Natural killer cell (primary cell): ENCODE measurements at regions not wholly inside any gene's neighbourhood (a gene's known extent, or its start where the extent isn't known, plus 50 kb on each side); places are given as distances from the start of the nearest gene placed in this dataset.

Source experiments
- ATAC-seq, 3 donors: fragments of 150-1000 bp in 2 of 3; fragments of 200-7000 bp in 1 of 3; cut with Tn5 transposase; 1 replicate in 1 of 3; 2 replicates in 2 of 3; pipeline ENCODE4 v1.10.0; 2021; ENCODE audit warnings: mild to moderate bottlenecking in 2 of 3, moderate library complexity in 2 of 3
- DNase-seq, 2 donors: peaks; one replicate each; pipeline versions ENCODE4 v3.0.0 to v3.0.0-alpha.2; 2013 to 2021; ENCODE audit warnings: mixed read lengths in 1 of 2
- H3K27ac ChIP-seq: one replicate; pipeline ENCODE4 v1.5.1; 2013; ENCODE audit warnings: mild to moderate bottlenecking, low read length
- H3K27me3 ChIP-seq: one replicate; pipeline ENCODE4 v1.6.1; 2013; ENCODE audit warnings: low read length; ENCODE audit not compliant: control insufficient read depth, insufficient read depth
- H3K36me3 ChIP-seq: one replicate; pipeline ENCODE4 v1.6.1; 2013; ENCODE audit warnings: low read length; ENCODE audit not compliant: control insufficient read depth, insufficient read depth
- H3K4me1 ChIP-seq: one replicate; pipeline ENCODE4 v1.6.1; 2013; ENCODE audit warnings: low read length; ENCODE audit not compliant: control insufficient read depth, insufficient read depth
- H3K4me3 ChIP-seq: one replicate; pipeline ENCODE4 v1.5.1; 2013; ENCODE audit warnings: low read length
- H3K9me3 ChIP-seq: one replicate; pipeline ENCODE4 v1.6.1; 2013; ENCODE audit warnings: low read length; ENCODE audit not compliant: control insufficient read depth, insufficient read depth
- H3K27ac Mint-ChIP-seq, 2 donors: one replicate each; pipeline ENCODE4 v1.8.0; 2022; ENCODE audit warnings: mild to moderate bottlenecking in 2 of 2, mixed read lengths in 2 of 2, moderate library complexity in 1 of 2
- H3K27me3 Mint-ChIP-seq, 2 donors: one replicate each; pipeline ENCODE4 v1.8.0; 2022; ENCODE audit warnings: low read depth in 2 of 2, mixed read lengths in 2 of 2
- H3K36me3 Mint-ChIP-seq: one replicate; pipeline ENCODE4 v1.8.0; 2022; ENCODE audit warnings: mixed read lengths
- H3K4me1 Mint-ChIP-seq, 2 donors: one replicate each; pipeline ENCODE4 v1.8.0; 2022; ENCODE audit warnings: mixed read lengths in 2 of 2
- H3K4me3 Mint-ChIP-seq: one replicate; pipeline ENCODE4 v1.8.0; 2022; ENCODE audit warnings: mild to moderate bottlenecking, moderate library complexity, mixed read lengths
- H3K9me3 Mint-ChIP-seq, 2 donors: one replicate each; pipeline ENCODE4 v1.8.0; 2022; ENCODE audit warnings: mixed read lengths in 2 of 2
- CTCF ChIP-seq: fragments of 200-600 bp; IDR thresholded peaks from one replicate; pipeline ENCODE4 v1.8.0; 2022; ENCODE audit warnings: antibody characterized with exemption
- WGBS: methylation state at CpG from one replicate; pipeline ENCODE4 v1.1.7; 2013; ENCODE audit warnings: missing lambda C conversion rate; ENCODE audit not compliant: insufficient coverage; 5-methylcytosine and 5-hydroxymethylcytosine counted together
- intact Hi-C: fragments of 100-400 bp; cut with micrococcal nuclease; formaldehyde crosslinking; loops from one replicate; pipeline ENCODE4 v1.14.2; 2022

DNA sequence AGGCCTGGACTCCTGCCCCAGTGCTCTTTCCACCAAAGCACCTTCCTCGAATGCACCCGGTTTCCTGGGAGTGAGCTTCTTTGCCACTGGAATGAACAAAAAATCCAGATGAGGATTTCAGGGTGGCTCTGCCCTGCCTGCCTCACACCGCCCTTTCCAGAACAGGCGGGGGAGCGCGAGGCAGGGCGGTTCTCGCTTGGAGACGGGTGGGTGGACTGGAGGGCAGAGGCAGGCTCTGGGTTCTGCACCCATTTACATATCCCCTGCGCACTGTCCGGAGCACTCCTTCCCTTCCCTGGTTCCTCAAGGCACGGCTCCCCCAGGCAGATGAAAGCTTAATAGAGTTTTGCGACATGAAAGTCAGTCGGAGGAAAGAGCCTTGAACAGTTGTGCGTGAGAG lies 69.7 kb upstream of the DLK1 start:
- H3K9me3 ChIP-seq: no peaks in the 10 kb centered on the region
- no peak overlapping the region for H3K27ac ChIP-seq
- WGBS: 92% methylated on average over 15 of the region's 15 CpGs
- peaks cover 0 to 9% of the 10 kb centered on the region in 2 donors for H3K4me1 Mint-ChIP-seq
- no peaks in the 10 kb centered on the region for H3K9me3 Mint-ChIP-seq
- H3K4me3 Mint-ChIP-seq: no peak overlapping the region
- no peak overlapping the region for H3K27ac Mint-ChIP-seq
- ATAC-seq (no peak), DNase-seq (no peak)
- peaks cover 8% of the 10 kb centered on the region for H3K27me3 ChIP-seq
- no peak for TF ChIP-seq CTCF
- H3K27me3 Mint-ChIP-seq: peaks cover 29 to 31% of the 10 kb centered on the region in 2 donors
- H3K4me1 ChIP-seq: no peaks in the 10 kb centered on the region
- H3K4me3 ChIP-seq: no peak overlapping the region
- intact Hi-C loops: no loop called here
- H3K36me3 ChIP-seq: no peaks in the 10 kb centered on the region
- H3K36me3 Mint-ChIP-seq: no peaks in the 10 kb centered on the region

DNA sequence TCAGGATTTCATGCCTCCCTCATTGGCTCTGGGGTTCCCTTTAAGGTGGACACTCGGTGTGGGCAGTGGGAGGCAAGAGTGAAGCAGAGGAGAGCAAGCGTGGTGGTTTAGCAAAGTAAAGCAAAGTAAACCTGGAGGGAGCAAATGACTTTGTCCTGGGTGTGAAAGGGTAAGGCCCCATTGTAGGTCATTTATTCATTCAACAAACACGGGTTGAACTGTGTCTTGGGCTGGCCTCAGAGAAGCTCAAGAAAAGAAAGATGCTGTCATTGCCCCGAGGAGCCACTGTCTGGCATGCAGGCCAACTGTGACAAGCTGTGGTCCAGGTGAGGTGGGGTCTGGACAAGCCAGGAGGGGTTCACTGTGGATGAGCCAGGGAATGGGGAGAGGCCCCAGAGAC lies 68.9 kb upstream of the DLK1 start:
- Histone ChIP-seq H3K36me3 (no peaks in the 10 kb centered on the region), H3K27me3 (peaks cover 8% of the 10 kb centered on the region), H3K4me3 (no peak overlapping the region), H3K27ac (no peak overlapping the region), H3K9me3 (no peaks in the 10 kb centered on the region), H3K4me1 (no peaks in the 10 kb centered on the region)
- ATAC-seq (peak in 1 of 3 donors; percentile 25), DNase-seq (no peak)
- 75% methylated on average over 4 of the region's 4 CpGs for WGBS
- Mint-ChIP-seq H3K4me1 (peaks cover 0 to 11% of the 10 kb centered on the region in 2 donors), H3K27ac (no peak overlapping the region), H3K36me3 (no peaks in the 10 kb centered on the region), H3K9me3 (no peaks in the 10 kb centered on the region), H3K4me3 (no peak overlapping the region), H3K27me3 (peaks cover 29 to 32% of the 10 kb centered on the region in 2 donors)
- no peak for TF ChIP-seq CTCF
- intact Hi-C loops: no loop called here

GRCh38 chr14:100658181-100658886 lies 68.4 kb upstream of the DLK1 start:
- Histone ChIP-seq H3K36me3 (no peaks in the 10 kb centered on the region), H3K4me3 (no peak overlapping the region), H3K27ac (no peak overlapping the region), H3K4me1 (no peaks in the 10 kb centered on the region), H3K9me3 (no peaks in the 10 kb centered on the region), H3K27me3 (peaks cover 8% of the 10 kb centered on the region)
- Mint-ChIP-seq H3K36me3 (no peaks in the 10 kb centered on the region), H3K27ac (no peak overlapping the region), H3K4me1 (peaks cover 0 to 14% of the 10 kb centered on the region in 2 donors), H3K27me3 (peaks cover 26 to 29% of the 10 kb centered on the region in 2 donors), H3K4me3 (no peak overlapping the region), H3K9me3 (no peaks in the 10 kb centered on the region)
- ATAC-seq: peak in 1 of 3 donors; percentile 33
- WGBS: 64% methylated on average over 6 of the region's 6 CpGs
- intact Hi-C loops: no loop called here
- no peak for DNase-seq
- no peak for TF ChIP-seq CTCF
